Fibroblast of the aortic adventitia (primary cell): ENCODE measurements at regions not wholly inside any gene's neighbourhood (a gene's known extent, or its start where the extent isn't known, plus 50 kb on each side); places are given as distances from the start of the nearest gene placed in this dataset.

Experiments used
- DNase-seq: peaks from one replicate; pipeline ENCODE4 v3.0.0-alpha.2; 2010; ENCODE audit warnings: low read depth
- H3K4me3 ChIP-seq: 2 replicates; pipeline ENCODE4 v1.5.1; 2011; ENCODE audit warnings: low read depth, mild to moderate bottlenecking, control low read depth, low read length, moderate library complexity
- TF ChIP-seq, protein P1 (sequence below): IDR thresholded peaks from 2 replicates; pipeline ENCODE4 v1.5.1; 2011; ENCODE audit warnings: mild to moderate bottlenecking, low read length, control low read depth, inconsistent platforms; ENCODE audit not compliant: insufficient read depth

DNA sequence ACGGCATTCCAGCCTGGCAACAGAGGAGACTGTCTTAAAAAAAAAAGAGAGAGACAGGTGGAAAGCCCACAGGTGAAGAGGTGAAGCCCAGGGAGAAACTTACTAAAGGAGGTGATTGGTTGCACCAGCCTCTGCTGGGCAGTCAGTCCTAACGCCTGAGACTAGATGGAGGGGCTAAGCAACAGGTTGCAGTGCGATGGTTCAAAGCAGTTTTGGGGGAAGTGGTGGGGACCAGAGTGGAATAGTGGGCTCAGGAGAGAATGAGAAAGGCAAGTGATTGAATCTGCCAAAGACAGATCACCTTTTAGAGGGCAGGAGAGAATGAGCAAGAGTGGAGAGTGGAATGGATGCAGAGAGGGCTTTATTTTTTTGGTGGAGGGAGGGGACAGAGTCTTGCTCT, 100.0 kb upstream of the KCTD7 start:
- H3K4me3 ChIP-seq, result no peak overlapping the region
- TF ChIP-seq, protein P1, sequence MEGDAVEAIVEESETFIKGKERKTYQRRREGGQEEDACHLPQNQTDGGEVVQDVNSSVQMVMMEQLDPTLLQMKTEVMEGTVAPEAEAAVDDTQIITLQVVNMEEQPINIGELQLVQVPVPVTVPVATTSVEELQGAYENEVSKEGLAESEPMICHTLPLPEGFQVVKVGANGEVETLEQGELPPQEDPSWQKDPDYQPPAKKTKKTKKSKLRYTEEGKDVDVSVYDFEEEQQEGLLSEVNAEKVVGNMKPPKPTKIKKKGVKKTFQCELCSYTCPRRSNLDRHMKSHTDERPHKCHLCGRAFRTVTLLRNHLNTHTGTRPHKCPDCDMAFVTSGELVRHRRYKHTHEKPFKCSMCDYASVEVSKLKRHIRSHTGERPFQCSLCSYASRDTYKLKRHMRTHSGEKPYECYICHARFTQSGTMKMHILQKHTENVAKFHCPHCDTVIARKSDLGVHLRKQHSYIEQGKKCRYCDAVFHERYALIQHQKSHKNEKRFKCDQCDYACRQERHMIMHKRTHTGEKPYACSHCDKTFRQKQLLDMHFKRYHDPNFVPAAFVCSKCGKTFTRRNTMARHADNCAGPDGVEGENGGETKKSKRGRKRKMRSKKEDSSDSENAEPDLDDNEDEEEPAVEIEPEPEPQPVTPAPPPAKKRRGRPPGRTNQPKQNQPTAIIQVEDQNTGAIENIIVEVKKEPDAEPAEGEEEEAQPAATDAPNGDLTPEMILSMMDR, result no peak
- DNase-seq, result no peak

DNA sequence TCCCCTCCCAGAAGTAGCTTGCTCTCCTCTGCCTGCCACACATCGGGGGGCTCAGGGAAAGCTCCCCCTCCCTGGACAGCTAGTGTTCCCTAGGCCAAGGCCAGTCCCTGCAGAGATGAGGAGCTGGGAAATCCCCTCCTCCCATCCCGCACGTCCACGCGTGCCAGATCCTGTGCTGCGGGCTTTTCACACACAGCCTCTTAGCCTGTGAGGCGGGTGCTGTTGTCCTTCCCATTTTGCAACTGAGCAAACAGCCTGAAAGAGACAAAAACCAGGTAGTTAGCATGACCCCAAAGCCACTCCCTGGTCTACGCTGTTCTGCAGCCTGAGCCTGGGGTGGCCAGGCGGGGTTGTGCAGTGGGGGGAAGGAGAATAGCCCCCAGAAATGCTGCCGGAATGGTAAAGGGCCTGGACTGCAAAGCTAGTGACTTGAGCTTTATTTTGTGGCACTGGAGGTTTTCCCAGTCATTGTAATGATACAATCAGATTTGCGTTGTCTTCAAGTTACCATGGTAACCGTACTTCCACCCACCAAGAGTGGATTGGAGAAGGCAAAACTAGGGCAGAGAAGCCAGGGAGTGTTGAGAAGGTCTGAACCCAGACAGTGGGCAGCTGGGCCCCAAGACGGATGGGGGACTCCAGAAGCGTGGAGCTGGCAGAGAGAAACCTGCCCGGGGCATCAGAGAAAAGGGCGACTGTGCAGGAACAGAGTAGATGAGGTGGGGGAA, 98.6 kb upstream of the KCTD7 start:
- TF ChIP-seq, protein P1, result no peak
- H3K4me3 ChIP-seq, result no peak overlapping the region
- DNase-seq, result no peak

DNA sequence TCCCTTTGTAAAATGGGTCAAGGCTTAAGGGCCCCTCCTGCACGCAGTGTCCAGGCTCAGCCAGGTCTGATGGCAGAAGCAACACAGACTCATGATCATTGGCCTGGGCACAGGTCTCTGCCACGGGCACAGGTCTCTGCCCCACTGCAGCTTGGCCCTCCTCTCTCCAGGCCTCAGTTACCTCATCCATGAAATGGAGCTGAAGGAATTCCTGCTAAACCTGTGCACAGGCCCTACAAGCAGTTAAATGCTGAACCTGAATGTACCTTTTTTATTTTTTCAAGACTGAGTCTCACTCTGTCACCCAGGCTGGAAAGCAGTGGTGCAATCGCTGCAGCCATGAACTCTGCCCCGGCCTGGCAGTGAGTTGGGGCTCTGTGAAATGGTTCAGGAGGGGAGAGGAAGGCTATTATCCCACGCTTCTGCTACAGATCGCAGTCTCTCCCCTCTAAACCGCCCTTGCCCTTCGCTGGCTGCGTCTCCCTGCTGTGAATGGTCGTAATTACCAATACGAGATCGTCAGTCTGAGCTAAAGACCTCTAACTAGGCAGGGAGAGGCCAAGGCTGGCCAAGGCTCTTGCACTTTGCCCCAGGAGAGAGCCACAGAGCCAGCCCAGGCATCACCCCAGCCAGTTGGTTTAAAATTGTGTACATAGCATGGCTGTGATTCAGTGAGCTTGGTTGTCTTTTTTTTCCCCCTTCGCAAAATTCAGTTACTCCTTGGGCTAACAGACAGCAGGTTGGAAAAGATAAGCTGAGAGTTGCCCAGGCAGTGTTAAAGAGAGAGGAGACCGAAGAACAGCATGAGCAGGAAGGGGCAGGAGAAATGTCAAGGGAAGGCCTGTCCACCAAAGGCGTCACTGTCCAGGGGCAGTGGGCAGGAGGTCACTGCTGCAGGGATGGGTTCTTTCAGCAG, 93.0 kb upstream of the KCTD7 start:
- no peak for DNase-seq
- TF ChIP-seq, protein P1, result no peak
- no peak overlapping the region for H3K4me3 ChIP-seq

DNA sequence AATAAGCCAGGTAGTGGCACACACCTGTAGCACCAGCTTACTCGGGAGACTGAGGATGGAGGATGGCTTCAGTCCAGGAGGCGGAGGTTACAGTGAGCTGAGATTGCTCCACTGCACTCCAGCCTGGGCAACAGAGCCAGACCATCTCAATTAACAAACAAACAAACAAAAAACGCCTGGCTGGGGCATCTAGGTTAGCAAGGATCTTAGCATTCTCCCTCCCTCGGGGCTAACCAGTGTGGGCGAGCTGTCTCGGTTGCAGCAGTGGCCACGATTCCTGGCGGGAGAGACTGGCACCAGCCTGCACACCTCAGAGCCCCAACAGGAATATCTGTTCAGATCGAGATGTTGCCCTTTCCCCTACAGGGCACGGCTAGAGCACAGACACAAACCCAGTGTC, 91.3 kb upstream of the KCTD7 start:
- TF ChIP-seq, protein P1, result no peak
- no peak for DNase-seq
- H3K4me3 ChIP-seq, result no peak overlapping the region

DNA sequence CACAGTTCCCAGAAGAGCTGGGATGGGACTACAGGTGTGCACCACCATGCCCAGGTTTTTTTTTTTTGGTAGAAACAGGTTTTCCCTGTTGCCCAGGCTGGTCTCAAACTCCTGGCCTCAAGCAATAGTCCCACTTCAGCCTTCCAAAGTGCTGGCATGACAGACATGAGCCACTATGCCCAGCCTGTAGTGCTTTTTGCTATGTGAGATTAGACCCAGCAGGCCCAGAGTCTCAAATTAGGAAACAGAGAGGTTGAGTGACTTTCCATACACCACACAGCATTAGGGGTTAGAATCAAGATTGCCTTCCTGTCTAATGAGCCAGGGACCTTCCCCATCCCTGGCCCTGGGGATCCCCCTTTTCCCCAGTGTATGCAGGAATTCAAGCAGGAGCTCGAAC, 90.8 kb upstream of the KCTD7 start:
- no peak for DNase-seq
- TF ChIP-seq, protein P1, result no peak

DNA sequence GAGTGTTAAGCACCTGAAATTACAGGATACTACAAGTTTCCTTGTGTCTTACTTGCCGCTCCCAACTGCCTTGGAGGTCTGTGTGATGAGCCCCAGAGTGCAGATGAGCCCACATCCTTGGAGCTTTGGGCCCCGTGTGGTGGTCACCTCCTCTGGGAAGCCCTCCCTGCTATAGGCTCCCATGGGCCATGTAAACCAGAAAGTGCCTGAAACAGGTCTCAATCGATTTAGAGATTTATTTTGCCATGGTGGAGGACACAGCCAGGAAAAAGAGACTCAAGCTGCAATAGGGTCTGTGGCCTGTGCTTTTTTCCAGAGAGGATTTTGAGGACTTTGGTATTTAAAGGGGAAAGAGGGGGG, 89.4 kb upstream of the KCTD7 start:
- DNase-seq, result no peak
- TF ChIP-seq, protein P1, result no peak
- no peak overlapping the region for H3K4me3 ChIP-seq

More for the DNA sequence above, 90.8 kb upstream of the KCTD7 start:
- H3K4me3 ChIP-seq, result no peak overlapping the region
